NCI-H524 (cell line): ENCODE measurements at regions not wholly inside any gene's neighbourhood (a gene's known extent, or its start where the extent isn't known, plus 50 kb on each side); places are given as distances from the start of the nearest gene placed in this dataset.
"Not testable (repeated sequence)": the region's sequence is repeated elsewhere in the genome, so short reads cannot be mapped to it uniquely, and the experiment has no call there.

Source experiments
- DNase-seq, 2 experiments: peaks; one replicate each; lab custom pipeline; 2025; lab: John Stamatoyannopoulos, UW

DNA sequence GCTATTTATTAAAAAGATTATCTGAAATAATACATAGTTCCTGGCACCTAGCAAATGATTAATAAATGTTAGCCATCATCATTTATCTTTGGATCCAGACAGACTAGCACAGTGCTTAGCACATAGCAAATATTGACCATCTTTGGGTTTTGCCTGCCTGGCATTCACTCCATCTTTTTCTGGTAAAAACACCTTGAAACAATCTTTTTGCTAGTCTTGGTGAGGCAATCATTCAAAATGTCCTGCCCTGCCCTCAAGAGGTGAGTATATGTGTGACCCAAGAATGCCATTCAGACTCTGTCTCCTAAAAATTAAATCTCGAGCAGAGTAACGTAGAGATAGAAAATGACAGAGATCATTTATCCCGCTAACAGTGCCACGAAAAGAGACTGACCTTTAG lies 78.3 kb upstream of the ZNF280D start:
- no peak for DNase-seq

GRCh38 chr15:56808160-56808559 lies 74.9 kb upstream of the ZNF280D start:
- DNase-seq, result no peak

GRCh38 chr15:56806148-56806536 lies 72.8 kb upstream of the ZNF280D start:
- DNase-seq, result no peak

- no peak for DNase-seq
These were observed 72.3 kb upstream of the ZNF280D start for GRCh38 chr15:56805466-56806147.

GRCh38 chr15:56804938-56805337 lies 71.6 kb upstream of the ZNF280D start:
- no peak for DNase-seq

- DNase-seq, result no peak
These were observed 71.0 kb upstream of the ZNF280D start for GRCh38 chr15:56804279-56804678.

- DNase-seq, result no peak
These were observed 68.9 kb upstream of the ZNF280D start for GRCh38 chr15:56802161-56802560.

DNA sequence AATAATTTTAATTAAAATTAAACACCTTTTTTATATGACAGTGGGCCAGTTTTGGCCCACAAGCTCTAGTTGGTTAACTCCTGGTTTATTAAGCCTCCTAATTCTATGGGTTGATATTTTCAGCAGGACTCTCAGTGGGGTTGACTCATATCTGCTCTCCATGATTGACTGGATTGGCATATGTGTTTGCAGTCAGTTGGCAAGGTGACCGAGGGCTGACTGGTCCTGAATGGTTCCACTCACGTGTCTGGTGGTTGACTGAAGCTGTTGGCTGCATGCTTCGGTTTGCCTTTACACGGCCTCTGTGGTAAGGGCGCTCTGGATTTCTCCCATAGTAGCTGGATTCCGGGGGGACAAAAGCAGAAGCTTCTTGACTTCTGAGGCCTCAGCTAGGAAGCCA lies 65.3 kb upstream of the ZNF280D start:
- no peak for DNase-seq

DNA sequence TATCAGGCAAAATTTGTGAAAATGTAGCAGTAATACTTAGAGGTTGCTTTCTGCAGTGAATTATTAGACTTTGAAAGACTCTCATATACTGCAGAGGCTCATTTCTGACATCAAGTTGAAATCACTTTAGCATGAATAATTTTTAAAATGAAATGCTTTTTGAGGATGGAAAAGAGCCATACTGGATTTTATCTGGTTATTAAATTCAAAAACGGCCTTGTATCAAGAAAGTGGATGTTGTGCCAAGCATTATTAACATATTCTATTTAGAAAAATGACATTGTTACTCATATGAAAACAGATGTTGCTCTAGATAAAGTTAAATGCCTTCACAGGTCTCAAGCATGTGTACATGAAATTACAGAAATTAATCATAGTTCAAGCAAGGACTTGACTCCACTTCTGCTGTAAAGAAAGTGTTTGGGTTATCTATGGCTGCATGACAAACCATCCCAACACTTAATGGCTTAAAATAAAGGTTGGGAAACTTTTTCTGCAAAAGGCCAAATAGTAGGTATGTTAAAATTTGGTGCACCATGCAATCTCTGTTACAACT lies 64.5 kb upstream of the ZNF280D start:
- DNase-seq, result no peak

GRCh38 chr15:56795502-56795901 lies 62.2 kb upstream of the ZNF280D start:
- DNase-seq, result no peak

- DNase-seq, result no peak
These were observed 61.4 kb upstream of the ZNF280D start for GRCh38 chr15:56794553-56795329.

- DNase-seq, result no peak
These were observed 60.9 kb upstream of the ZNF280D start for GRCh38 chr15:56794165-56794552.

- no peak for DNase-seq
These were observed 58.9 kb upstream of the ZNF280D start for GRCh38 chr15:56792211-56792610.

- DNase-seq, result not testable (repeated sequence)
These were observed 58.2 kb upstream of the ZNF280D start for GRCh38 chr15:56791521-56791920.

DNA sequence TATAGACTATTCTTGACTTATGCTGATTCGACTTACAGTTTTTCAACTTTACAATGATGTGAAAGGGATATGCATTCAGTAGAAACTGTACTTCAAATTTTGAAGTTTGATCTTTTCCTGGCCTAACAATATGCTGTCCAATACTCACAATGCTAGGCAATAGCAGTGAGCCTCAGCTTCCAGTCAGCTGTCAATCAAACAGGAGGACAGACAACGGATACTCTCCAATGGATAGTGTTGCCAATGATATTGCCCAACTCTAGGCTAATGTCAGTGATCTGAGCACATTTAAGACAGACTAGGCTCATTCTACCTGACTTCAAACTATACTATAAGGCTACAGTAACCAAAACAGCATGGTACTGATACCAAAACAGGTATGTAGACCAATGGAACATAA lies 55.0 kb upstream of the ZNF280D start:
- no peak for DNase-seq

DNA sequence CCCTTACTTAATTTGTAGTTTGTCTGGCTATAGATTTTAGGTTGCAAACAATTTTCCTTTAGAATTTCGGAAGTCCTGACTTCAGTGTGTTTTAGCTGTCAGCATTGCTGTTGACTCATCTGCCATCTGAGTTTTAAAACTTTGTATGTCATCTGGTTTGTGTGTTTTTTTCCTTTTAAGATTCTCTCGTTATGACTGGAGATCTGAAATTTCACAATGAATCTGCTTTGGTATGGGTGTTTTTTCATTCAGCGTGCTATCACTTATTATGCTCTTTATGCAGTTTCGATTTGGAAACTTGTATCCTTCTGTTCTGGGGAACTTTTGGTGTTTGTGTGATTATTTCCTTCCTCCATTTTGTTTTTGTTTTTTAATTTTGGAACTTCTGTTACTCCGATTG lies 53.7 kb upstream of the ZNF280D start:
- no peak for DNase-seq

DNA sequence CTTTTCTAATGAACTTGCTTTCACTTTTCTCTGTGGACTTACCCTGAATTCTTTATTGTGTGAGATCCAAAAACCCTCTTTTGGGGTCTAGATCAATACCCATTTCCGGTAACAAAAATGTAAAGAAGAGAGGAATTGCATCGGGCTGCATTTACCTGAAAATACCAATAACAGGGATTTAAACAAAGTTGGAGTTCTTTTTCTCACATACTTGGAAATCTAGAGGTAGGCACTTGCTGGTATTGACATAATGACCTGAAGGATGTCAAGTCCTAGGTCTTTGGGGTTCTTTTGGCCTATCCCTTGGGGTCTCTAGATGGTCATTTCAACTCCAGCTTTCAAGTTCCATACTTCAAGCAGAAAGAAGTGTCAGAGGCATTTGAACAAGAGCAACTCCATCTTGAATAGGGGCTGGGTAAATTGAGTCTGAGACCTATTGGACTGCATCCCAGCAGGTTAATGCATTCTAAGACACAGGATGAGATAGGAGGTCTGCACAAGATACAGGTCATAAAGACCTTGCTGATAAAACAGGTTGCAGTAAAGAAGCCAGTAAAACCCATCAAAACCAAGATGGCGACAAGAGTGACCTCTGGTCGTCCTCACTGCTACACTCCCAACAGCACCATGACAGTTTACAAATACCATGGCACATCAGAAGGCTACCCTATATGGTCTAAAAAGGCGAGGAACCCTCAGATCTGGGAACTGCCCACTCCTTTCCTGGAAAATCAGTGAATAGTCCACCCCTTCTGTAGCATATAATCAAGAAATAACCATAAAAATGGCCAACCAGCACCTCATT lies 50.8 kb upstream of the ZNF280D start:
- DNase-seq, result no peak

DNA sequence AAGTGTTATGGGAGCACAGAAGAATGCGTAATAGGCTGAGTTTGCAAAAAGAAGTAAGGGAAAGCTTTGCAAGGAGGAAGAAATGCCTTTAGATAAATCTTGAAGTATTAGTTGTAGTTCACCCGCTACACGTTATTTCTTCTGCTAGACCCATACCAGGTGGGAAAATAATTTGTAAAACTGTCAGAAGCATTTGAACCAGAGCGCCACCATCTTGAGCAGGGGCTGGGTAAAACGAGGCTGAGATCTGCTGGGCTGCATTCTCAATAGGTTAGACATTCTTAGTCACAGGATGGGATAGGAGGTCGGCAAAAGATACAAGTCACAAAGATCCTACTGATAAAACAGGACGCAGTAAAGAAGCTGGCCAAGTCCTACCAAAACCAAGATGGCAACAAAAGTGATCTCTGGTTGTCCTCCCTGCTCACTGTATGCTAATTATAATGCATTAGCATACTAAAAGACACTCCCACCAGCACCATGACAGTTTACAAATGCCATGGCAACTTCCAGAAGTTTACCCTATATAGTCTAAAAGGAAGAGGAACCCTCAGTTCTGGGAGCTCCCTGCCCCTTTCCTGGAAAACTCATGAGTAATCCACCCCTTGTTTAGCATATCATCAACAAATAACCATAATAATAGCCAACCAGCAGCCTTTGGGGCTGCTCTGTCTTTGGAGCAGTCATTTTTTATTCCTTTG lies 50.0 kb upstream of the ZNF280D start:
- DNase-seq, result no peak
